ENCODE measurements at regions not wholly inside any gene's neighbourhood (a gene's known extent, or its start where the extent isn't known, plus 50 kb on each side); places are given as distances from the start of the nearest gene placed in this dataset.

GRCh38 chr2:216800836-216801235 lies 59.0 kb downstream of the TNP1 start:
- RAD21 ChIA-PET (ENCODE audit: low non-redundant PET in 1 of 2, low total read pairs in 2 of 2, uncharacterized antibody in 2 of 2, unreplicated experiment in 2 of 2) = no interaction called here
- Histone ChIP-seq H3K4me2 (ENCODE audit: low read length) (no peak overlapping the region), H3K9me3 (ENCODE audit: control insufficient read depth in 1 of 2, insufficient read depth in 1 of 2, low read depth in 1 of 2, low read length in 2 of 2) (no peaks in the 10 kb centered on the region), H3K36me3 (ENCODE audit: control insufficient read depth in 1 of 2, insufficient read depth in 2 of 2, low read length in 2 of 2) (no peaks in the 10 kb centered on the region), H2AFZ (ENCODE audit: low read depth, low read length, poor library complexity, severe bottlenecking) (no peak overlapping the region), H3K9ac (ENCODE audit: low read length) (no peak overlapping the region), H3K27ac (ENCODE audit: low read depth, low read length) (no peak overlapping the region), H3K27me3 (ENCODE audit: insufficient read depth, low read length) (peaks cover under 1% of the 10 kb centered on the region; the same call in 1 of the 2 replicates), H4K20me1 (ENCODE audit: insufficient read depth) (no peaks in the 10 kb centered on the region), H3K9me2 (ENCODE audit: insufficient read depth) (no peaks in the 10 kb centered on the region), H3K4me3 (replicated peaks in 1 of 2; ENCODE audit: low read depth in 1 of 2, low read length in 2 of 2) (no peak overlapping the region), H3K4me1 (ENCODE audit: control insufficient read depth in 1 of 2, insufficient read depth in 2 of 2, low read length in 2 of 2) (no peaks in the 10 kb centered on the region), H3K79me2 (ENCODE audit: insufficient read depth, low read length) (no peaks in the 10 kb centered on the region)
- DNase-seq (ENCODE audit: low read depth, low spot score) = no peak
- BruUV-seq (replicated peaks) = no TSS peak
- POLR2A ChIA-PET = no interaction called here
- CTCF ChIA-PET = no interaction called here
- intact Hi-C loops (cut with micrococcal nuclease) = no loop called here
- no peak for ATAC-seq
- no peak for TF ChIP-seq FOSL1 (IDR thresholded peaks at IDR 0.05; ENCODE audit: low read depth)
- no peak for TF ChIP-seq SRF (IDR thresholded peaks at IDR 0.05; ENCODE audit: low read depth)
- TF ChIP-seq, protein P1, sequence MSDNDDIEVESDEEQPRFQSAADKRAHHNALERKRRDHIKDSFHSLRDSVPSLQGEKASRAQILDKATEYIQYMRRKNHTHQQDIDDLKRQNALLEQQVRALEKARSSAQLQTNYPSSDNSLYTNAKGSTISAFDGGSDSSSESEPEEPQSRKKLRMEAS (IDR thresholded peaks at IDR 0.05) = no peak
- no peak for TF ChIP-seq REST (IDR thresholded peaks at IDR 0.05; ENCODE audit: low read depth)
- TF ChIP-seq EZH2phosphoT487 (IDR thresholded peaks at IDR 0.05; ENCODE audit: borderline replicate concordance) = no peak
- no peak for TF ChIP-seq TCF7L2 (IDR thresholded peaks at IDR 0.05; ENCODE audit: borderline replicate concordance, extremely low read depth, insufficient read depth, insufficient read length)
- TF ChIP-seq CEBPB (IDR thresholded peaks at IDR 0.05; ENCODE audit: low read depth) = no peak
- no peak for TF ChIP-seq ZBTB33 (IDR thresholded peaks at IDR 0.05; ENCODE audit: extremely low read depth, insufficient replicate concordance, low read length)
- TF ChIP-seq, protein P2, sequence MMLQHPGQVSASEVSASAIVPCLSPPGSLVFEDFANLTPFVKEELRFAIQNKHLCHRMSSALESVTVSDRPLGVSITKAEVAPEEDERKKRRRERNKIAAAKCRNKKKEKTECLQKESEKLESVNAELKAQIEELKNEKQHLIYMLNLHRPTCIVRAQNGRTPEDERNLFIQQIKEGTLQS (IDR thresholded peaks at IDR 0.05) = no peak
- no peak for TF ChIP-seq JUND (IDR thresholded peaks at IDR 0.05)
- TF ChIP-seq ZNF274 (IDR thresholded peaks at IDR 0.05; ENCODE audit: low read depth, low read length) = no peak
- no peak for TF ChIP-seq SIN3A (IDR thresholded peaks at IDR 0.05; ENCODE audit: low read depth)
- no peak for TF ChIP-seq CBX3 (IDR thresholded peaks at IDR 0.05; ENCODE audit: low read depth)
- TF ChIP-seq YY1 (IDR thresholded peaks at IDR 0.05; ENCODE audit: extremely low read depth, insufficient replicate concordance, low read depth, low read length) = no peak
- TF ChIP-seq SP1 (IDR thresholded peaks at IDR 0.05; ENCODE audit: low read depth) = no peak
- no peak for TF ChIP-seq RAD21 (IDR thresholded peaks at IDR 0.05; ENCODE audit: low read depth)
- no peak for TF ChIP-seq POLR2AphosphoS5 (IDR thresholded peaks at IDR 0.05; ENCODE audit: low read depth, low read length)
- no peak for TF ChIP-seq EZH2 (IDR thresholded peaks at IDR 0.05)

Measured in HCT116 (cell line).